Fibroblast of upper back skin (primary cell): ENCODE measurements at regions not wholly inside any gene's neighbourhood (a gene's known extent, or its start where the extent isn't known, plus 50 kb on each side); places are given as distances from the start of the nearest gene placed in this dataset.

Experiments used
- DNase-seq: peaks from one replicate; pipeline ENCODE4 v3.0.0-alpha.2; 2013

- DNase-seq, result peak; percentile 87
These were observed 50.4 kb upstream of the CIBAR2 start for GRCh38 chr16:85162478-85163277.

- no peak for DNase-seq
These were observed 51.2 kb upstream of the CIBAR2 start for GRCh38 chr16:85163278-85164112.

GRCh38 chr16:85164431-85164830 lies 52.2 kb upstream of the CIBAR2 start:
- no peak for DNase-seq

- no peak for DNase-seq
These were observed 52.7 kb upstream of the CIBAR2 start for GRCh38 chr16:85164838-85165516.

- no peak for DNase-seq
These were observed 53.5 kb upstream of the CIBAR2 start for GRCh38 chr16:85165781-85166180.

GRCh38 chr16:85166281-85166680 lies 54.0 kb upstream of the CIBAR2 start:
- DNase-seq, result no peak

- DNase-seq, result no peak
These were observed 54.7 kb upstream of the CIBAR2 start for GRCh38 chr16:85166699-85167588.

GRCh38 chr16:85167589-85168537 lies 55.6 kb upstream of the CIBAR2 start:
- DNase-seq, result no peak

GRCh38 chr16:85168732-85169256 lies 56.5 kb upstream of the CIBAR2 start:
- peak; percentile 68 for DNase-seq

GRCh38 chr16:85169333-85170065 lies 57.2 kb upstream of the CIBAR2 start:
- no peak for DNase-seq

- no peak for DNase-seq
These were observed 57.8 kb upstream of the CIBAR2 start for GRCh38 chr16:85170066-85170491.

GRCh38 chr16:85170590-85171003 lies 58.3 kb upstream of the CIBAR2 start:
- no peak for DNase-seq

GRCh38 chr16:85171004-85171758 lies 58.9 kb upstream of the CIBAR2 start:
- DNase-seq, result no peak

- no peak for DNase-seq
These were observed 59.6 kb upstream of the CIBAR2 start for GRCh38 chr16:85171759-85172454.

GRCh38 chr16:85172455-85173145 lies 60.3 kb upstream of the CIBAR2 start:
- no peak for DNase-seq

GRCh38 chr16:85173146-85173980 lies 61.1 kb upstream of the CIBAR2 start:
- peak; percentile 87 for DNase-seq
